GM12864 (cell line): ENCODE measurements at regions not wholly inside any gene's neighbourhood (a gene's known extent, or its start where the extent isn't known, plus 50 kb on each side); places are given as distances from the start of the nearest gene placed in this dataset.

ENCODE experiments used
- DNase-seq: peaks from one replicate; pipeline ENCODE4 v3.0.0-alpha.2; 2011; ENCODE audit warnings: low read depth
- H3K4me3 ChIP-seq: 2 replicates; pipeline ENCODE4 v1.5.1; 2011; ENCODE audit warnings: mild to moderate bottlenecking, low read depth, low read length, control low read depth
- CTCF ChIP-seq: IDR thresholded peaks from 2 replicates; pipeline ENCODE4 v1.5.1; 2011; ENCODE audit warnings: low read depth, mild to moderate bottlenecking, moderate library complexity, low read length, control low read depth, inconsistent platforms; ENCODE audit errors: missing control alignments

GRCh38 chr13:82815791-82816190, 1066.5 kb downstream of the SLITRK1 start:
- no peak for TF ChIP-seq CTCF
- DNase-seq, result no peak
- no peak overlapping the region for H3K4me3 ChIP-seq

- no peak overlapping the region for H3K4me3 ChIP-seq
- no peak for DNase-seq
- no peak for TF ChIP-seq CTCF
Observed at GRCh38 chr13:82803341-82803740, 1078.9 kb downstream of the SLITRK1 start.

- no peak overlapping the region for H3K4me3 ChIP-seq
- no peak for TF ChIP-seq CTCF
Observed at GRCh38 chr13:82802528-82802927, 1079.7 kb downstream of the SLITRK1 start.

GRCh38 chr13:82800391-82800790, 1081.9 kb downstream of the SLITRK1 start:
- no peak overlapping the region for H3K4me3 ChIP-seq

More at GRCh38 chr13:82802528-82802927, 1079.7 kb downstream of the SLITRK1 start:
- no peak for DNase-seq

GRCh38 chr13:82797876-82798275, 1084.4 kb downstream of the SLITRK1 start:
- H3K4me3 ChIP-seq, result no peak overlapping the region
- no peak for DNase-seq
- TF ChIP-seq CTCF, result no peak

More at GRCh38 chr13:82800391-82800790, 1081.9 kb downstream of the SLITRK1 start:
- no peak for TF ChIP-seq CTCF
- DNase-seq, result no peak

- no peak for DNase-seq
- TF ChIP-seq CTCF, result no peak
- no peak overlapping the region for H3K4me3 ChIP-seq
Observed at GRCh38 chr13:82791035-82791434, 1091.2 kb downstream of the SLITRK1 start.

- no peak overlapping the region for H3K4me3 ChIP-seq
- no peak for DNase-seq
- TF ChIP-seq CTCF, result no peak
Observed at GRCh38 chr13:82772816-82773215, 1109.5 kb downstream of the SLITRK1 start.
